GM23338 (cell line): ENCODE measurements at regions not wholly inside any gene's neighbourhood (a gene's known extent, or its start where the extent isn't known, plus 50 kb on each side); places are given as distances from the start of the nearest gene placed in this dataset.
A peak's percentile ranks its signal among the peaks of the same experiment; 100 is the strongest.

ENCODE experiments used
- ATAC-seq: fragments of 200-7000 bp; cut with Tn5 transposase; 3 replicates; pipeline ENCODE4 v1.9.1; 2020
- DNase-seq: peaks from one replicate; pipeline ENCODE4 v3.0.0-alpha.2; 2015; ENCODE audit warnings: low spot score
- H2AFZ ChIP-seq: fragments of 200-600 bp; sonication (generic); 2 replicates; pipeline ENCODE4 v1.8.0; 2016; ENCODE audit warnings: antibody characterized with exemption, mild to moderate bottlenecking, moderate library complexity
- H3F3A ChIP-seq: fragments of 200-600 bp; sonication (generic); replicated peaks from 2 replicates; pipeline ENCODE4 v1.8.0; 2017; ENCODE audit warnings: antibody characterized with exemption, mixed run types, low read depth
- H3K27ac ChIP-seq: fragments of 200-600 bp; sonication (generic); 2 replicates; pipeline ENCODE4 v1.6.1; 2016; ENCODE audit warnings: low read depth
- H3K27me3 ChIP-seq: fragments of 200-600 bp; sonication (generic); 2 replicates; pipeline ENCODE4 v1.8.0; 2016; ENCODE audit warnings: mild to moderate bottlenecking, mixed run types, moderate library complexity; ENCODE audit not compliant: insufficient read depth
- H3K36me3 ChIP-seq: fragments of 200-600 bp; sonication (generic); 2 replicates; pipeline ENCODE4 v1.8.0; 2016; ENCODE audit warnings: mild to moderate bottlenecking; ENCODE audit not compliant: insufficient read depth
- H3K4me1 ChIP-seq: fragments of 200-600 bp; sonication (generic); 2 replicates; pipeline ENCODE4 v1.8.0; 2016; ENCODE audit warnings: mild to moderate bottlenecking, moderate library complexity; ENCODE audit not compliant: insufficient read depth
- H3K4me2 ChIP-seq: fragments of 200-600 bp; sonication (generic); 2 replicates; pipeline ENCODE4 v1.7.1; 2017; ENCODE audit warnings: mixed run types
- H3K4me3 ChIP-seq: fragments of 200-600 bp; sonication (generic); 2 replicates; pipeline ENCODE4 v1.6.1; 2016; ENCODE audit warnings: mixed run types
- H3K79me2 ChIP-seq: fragments of 200-600 bp; sonication (generic); replicated peaks from 2 replicates; pipeline ENCODE4 v1.8.0; 2017; ENCODE audit warnings: mild to moderate bottlenecking; ENCODE audit not compliant: insufficient read depth
- H3K9me2 ChIP-seq: fragments of 200-600 bp; sonication (generic); 2 replicates; pipeline ENCODE4 v1.8.0; 2017; ENCODE audit not compliant: insufficient read depth
- H4K20me1 ChIP-seq: fragments of 200-600 bp; sonication (generic); replicated peaks from 2 replicates; pipeline ENCODE4 v1.8.0; 2017; ENCODE audit warnings: mild to moderate bottlenecking; ENCODE audit not compliant: insufficient read depth
- H3K27ac Mint-ChIP-seq: 2 replicates; pipeline ENCODE4 v1.8.0; 2020; ENCODE audit warnings: inconsistent platforms, mild to moderate bottlenecking, moderate library complexity, mixed read lengths
- H3K27me3 Mint-ChIP-seq: 3 replicates; pipeline ENCODE4 v1.8.0; 2022; ENCODE audit warnings: low read depth, mild to moderate bottlenecking, moderate library complexity, mixed read lengths, inconsistent platforms; ENCODE audit not compliant: insufficient read depth, poor library complexity
- H3K36me3 Mint-ChIP-seq: 3 replicates; pipeline ENCODE4 v1.8.0; 2021; ENCODE audit warnings: low read depth, mild to moderate bottlenecking, inconsistent platforms, moderate library complexity, mixed read lengths
- H3K4me1 Mint-ChIP-seq: 3 replicates; pipeline ENCODE4 v1.8.0; 2020; ENCODE audit warnings: mild to moderate bottlenecking, inconsistent platforms, mixed read lengths
- H3K4me3 Mint-ChIP-seq: 3 replicates; pipeline ENCODE4 v1.8.0; 2021; ENCODE audit warnings: moderate library complexity, mild to moderate bottlenecking, inconsistent platforms, mixed read lengths
- H3K9me3 Mint-ChIP-seq: 3 replicates; pipeline ENCODE4 v1.8.0; 2020; ENCODE audit warnings: moderate library complexity, mild to moderate bottlenecking, inconsistent platforms, mixed read lengths
- CREB1 ChIP-seq: fragments of 250-450 bp; sonication (Bioruptor Pico); IDR thresholded peaks from 2 replicates; pipeline ENCODE4 v1.5.0; 2020; ENCODE audit warnings: low read depth, mild to moderate bottlenecking, moderate library complexity
- CTCF ChIP-seq, 2 experiments: fragments of 200-600 bp in 1 of 2; sonication (generic) in 1 of 2; conservative IDR thresholded peaks; 2 replicates each; pipeline versions ENCODE4 v1.5.1 to v1.6.1; 2016 to 2017; ENCODE audit warnings: antibody characterized with exemption in 2 of 2, low read depth in 2 of 2, mild to moderate bottlenecking in 2 of 2, moderate library complexity in 1 of 2
- EZH2 ChIP-seq: fragments of 200-600 bp; sonication (generic); IDR thresholded peaks from one replicate; pipeline ENCODE4 v1.8.0; 2017; ENCODE audit warnings: antibody characterized with exemption, mild to moderate bottlenecking, low read depth; ENCODE audit not compliant: unreplicated experiment
- EZH2phosphoT487 ChIP-seq: fragments of 200-600 bp; sonication (generic); IDR thresholded peaks from one replicate; pipeline ENCODE4 v1.8.1; 2018; ENCODE audit warnings: antibody characterized with exemption; ENCODE audit not compliant: unreplicated experiment
- JUNB ChIP-seq: IDR thresholded peaks from one replicate; pipeline ENCODE4 v1.6.1; 2016; ENCODE audit warnings: antibody characterized with exemption; ENCODE audit not compliant: unreplicated experiment
- NANOG ChIP-seq: IDR thresholded peaks from 2 replicates; pipeline ENCODE4 v1.6.1; 2016; ENCODE audit warnings: antibody characterized with exemption, borderline replicate concordance
- POLR2AphosphoS5 ChIP-seq: IDR thresholded peaks from 2 replicates; pipeline ENCODE4 v1.6.1; 2016; ENCODE audit warnings: antibody characterized with exemption, low read depth
- REST ChIP-seq: IDR thresholded peaks from one replicate; pipeline ENCODE4 v1.6.1; 2018; ENCODE audit warnings: antibody characterized with exemption; ENCODE audit not compliant: unreplicated experiment
- STAT1 ChIP-seq: IDR thresholded peaks from one replicate; pipeline ENCODE4 v1.6.1; 2016; ENCODE audit warnings: antibody characterized with exemption; ENCODE audit not compliant: unreplicated experiment
- ZNF114 ChIP-seq: fragments of 250-450 bp; sonication (Bioruptor Pico); IDR thresholded peaks from 2 replicates; pipeline ENCODE4 v1.5.0; 2020; ENCODE audit warnings: mild to moderate bottlenecking, moderate library complexity
- ZNF331 ChIP-seq: fragments of 250-450 bp; sonication (Bioruptor Pico); IDR thresholded peaks from 2 replicates; pipeline ENCODE4 v1.5.0; 2020; ENCODE audit warnings: low read depth, mild to moderate bottlenecking, moderate library complexity
- TF ChIP-seq, protein P1 (sequence below): IDR thresholded peaks from 2 replicates; pipeline ENCODE4 v1.6.1; 2016; ENCODE audit warnings: antibody characterized with exemption
- TF ChIP-seq, protein P2 (sequence below): fragments of 250-450 bp; sonication (Bioruptor Pico); IDR thresholded peaks from 2 replicates; pipeline ENCODE4 v1.5.0; 2020; ENCODE audit warnings: mild to moderate bottlenecking, moderate library complexity

GRCh38 chr16:86201746-86202145 is 302.8 kb downstream of the IRF8 start:
- peak; percentile 66 for ATAC-seq
- H3K4me2 ChIP-seq, result no peak overlapping the region
- peaks cover 23% of the 10 kb centered on the region for H3K27me3 Mint-ChIP-seq

More at GRCh38 chr16:86201746-86202145, 302.8 kb downstream of the IRF8 start:
- Mint-ChIP-seq H3K4me1 (peaks cover 52% of the 10 kb centered on the region), H3K9me3 (no peaks in the 10 kb centered on the region), H3K27ac (no peak overlapping the region), H3K36me3 (no peaks in the 10 kb centered on the region), H3K4me3 (no peak overlapping the region)
- Histone ChIP-seq H2AFZ (peak overlapping the region; percentile 80; the same call in 1 of the 2 replicates), H3K27me3 (no peaks in the 10 kb centered on the region), H3F3A (no peaks in the 10 kb centered on the region), H3K27ac (no peak overlapping the region), H3K9me2 (no peaks in the 10 kb centered on the region), H3K4me3 (no peak overlapping the region), H4K20me1 (no peaks in the 10 kb centered on the region), H3K36me3 (no peaks in the 10 kb centered on the region), H3K79me2 (no peaks in the 10 kb centered on the region), H3K4me1 (peaks cover 20% of the 10 kb centered on the region)
- TF ChIP-seq, protein P1, sequence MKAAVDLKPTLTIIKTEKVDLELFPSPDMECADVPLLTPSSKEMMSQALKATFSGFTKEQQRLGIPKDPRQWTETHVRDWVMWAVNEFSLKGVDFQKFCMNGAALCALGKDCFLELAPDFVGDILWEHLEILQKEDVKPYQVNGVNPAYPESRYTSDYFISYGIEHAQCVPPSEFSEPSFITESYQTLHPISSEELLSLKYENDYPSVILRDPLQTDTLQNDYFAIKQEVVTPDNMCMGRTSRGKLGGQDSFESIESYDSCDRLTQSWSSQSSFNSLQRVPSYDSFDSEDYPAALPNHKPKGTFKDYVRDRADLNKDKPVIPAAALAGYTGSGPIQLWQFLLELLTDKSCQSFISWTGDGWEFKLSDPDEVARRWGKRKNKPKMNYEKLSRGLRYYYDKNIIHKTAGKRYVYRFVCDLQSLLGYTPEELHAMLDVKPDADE, result no peak
- TF ChIP-seq REST (no peak), EZH2phosphoT487 (no peak), CTCF (conservative IDR thresholded peaks at IDR 0.05; ENCODE audit: low read depth in 2 of 2) (no peak), NANOG (no peak), CREB1 (CRISPR knock-in tag) (no peak), ZNF114 (CRISPR knock-in tag) (no peak), ZNF331 (CRISPR knock-in tag) (no peak), JUNB (no peak), STAT1 (no peak), EZH2 (no peak), POLR2AphosphoS5 (no peak)
- TF ChIP-seq, protein P2, sequence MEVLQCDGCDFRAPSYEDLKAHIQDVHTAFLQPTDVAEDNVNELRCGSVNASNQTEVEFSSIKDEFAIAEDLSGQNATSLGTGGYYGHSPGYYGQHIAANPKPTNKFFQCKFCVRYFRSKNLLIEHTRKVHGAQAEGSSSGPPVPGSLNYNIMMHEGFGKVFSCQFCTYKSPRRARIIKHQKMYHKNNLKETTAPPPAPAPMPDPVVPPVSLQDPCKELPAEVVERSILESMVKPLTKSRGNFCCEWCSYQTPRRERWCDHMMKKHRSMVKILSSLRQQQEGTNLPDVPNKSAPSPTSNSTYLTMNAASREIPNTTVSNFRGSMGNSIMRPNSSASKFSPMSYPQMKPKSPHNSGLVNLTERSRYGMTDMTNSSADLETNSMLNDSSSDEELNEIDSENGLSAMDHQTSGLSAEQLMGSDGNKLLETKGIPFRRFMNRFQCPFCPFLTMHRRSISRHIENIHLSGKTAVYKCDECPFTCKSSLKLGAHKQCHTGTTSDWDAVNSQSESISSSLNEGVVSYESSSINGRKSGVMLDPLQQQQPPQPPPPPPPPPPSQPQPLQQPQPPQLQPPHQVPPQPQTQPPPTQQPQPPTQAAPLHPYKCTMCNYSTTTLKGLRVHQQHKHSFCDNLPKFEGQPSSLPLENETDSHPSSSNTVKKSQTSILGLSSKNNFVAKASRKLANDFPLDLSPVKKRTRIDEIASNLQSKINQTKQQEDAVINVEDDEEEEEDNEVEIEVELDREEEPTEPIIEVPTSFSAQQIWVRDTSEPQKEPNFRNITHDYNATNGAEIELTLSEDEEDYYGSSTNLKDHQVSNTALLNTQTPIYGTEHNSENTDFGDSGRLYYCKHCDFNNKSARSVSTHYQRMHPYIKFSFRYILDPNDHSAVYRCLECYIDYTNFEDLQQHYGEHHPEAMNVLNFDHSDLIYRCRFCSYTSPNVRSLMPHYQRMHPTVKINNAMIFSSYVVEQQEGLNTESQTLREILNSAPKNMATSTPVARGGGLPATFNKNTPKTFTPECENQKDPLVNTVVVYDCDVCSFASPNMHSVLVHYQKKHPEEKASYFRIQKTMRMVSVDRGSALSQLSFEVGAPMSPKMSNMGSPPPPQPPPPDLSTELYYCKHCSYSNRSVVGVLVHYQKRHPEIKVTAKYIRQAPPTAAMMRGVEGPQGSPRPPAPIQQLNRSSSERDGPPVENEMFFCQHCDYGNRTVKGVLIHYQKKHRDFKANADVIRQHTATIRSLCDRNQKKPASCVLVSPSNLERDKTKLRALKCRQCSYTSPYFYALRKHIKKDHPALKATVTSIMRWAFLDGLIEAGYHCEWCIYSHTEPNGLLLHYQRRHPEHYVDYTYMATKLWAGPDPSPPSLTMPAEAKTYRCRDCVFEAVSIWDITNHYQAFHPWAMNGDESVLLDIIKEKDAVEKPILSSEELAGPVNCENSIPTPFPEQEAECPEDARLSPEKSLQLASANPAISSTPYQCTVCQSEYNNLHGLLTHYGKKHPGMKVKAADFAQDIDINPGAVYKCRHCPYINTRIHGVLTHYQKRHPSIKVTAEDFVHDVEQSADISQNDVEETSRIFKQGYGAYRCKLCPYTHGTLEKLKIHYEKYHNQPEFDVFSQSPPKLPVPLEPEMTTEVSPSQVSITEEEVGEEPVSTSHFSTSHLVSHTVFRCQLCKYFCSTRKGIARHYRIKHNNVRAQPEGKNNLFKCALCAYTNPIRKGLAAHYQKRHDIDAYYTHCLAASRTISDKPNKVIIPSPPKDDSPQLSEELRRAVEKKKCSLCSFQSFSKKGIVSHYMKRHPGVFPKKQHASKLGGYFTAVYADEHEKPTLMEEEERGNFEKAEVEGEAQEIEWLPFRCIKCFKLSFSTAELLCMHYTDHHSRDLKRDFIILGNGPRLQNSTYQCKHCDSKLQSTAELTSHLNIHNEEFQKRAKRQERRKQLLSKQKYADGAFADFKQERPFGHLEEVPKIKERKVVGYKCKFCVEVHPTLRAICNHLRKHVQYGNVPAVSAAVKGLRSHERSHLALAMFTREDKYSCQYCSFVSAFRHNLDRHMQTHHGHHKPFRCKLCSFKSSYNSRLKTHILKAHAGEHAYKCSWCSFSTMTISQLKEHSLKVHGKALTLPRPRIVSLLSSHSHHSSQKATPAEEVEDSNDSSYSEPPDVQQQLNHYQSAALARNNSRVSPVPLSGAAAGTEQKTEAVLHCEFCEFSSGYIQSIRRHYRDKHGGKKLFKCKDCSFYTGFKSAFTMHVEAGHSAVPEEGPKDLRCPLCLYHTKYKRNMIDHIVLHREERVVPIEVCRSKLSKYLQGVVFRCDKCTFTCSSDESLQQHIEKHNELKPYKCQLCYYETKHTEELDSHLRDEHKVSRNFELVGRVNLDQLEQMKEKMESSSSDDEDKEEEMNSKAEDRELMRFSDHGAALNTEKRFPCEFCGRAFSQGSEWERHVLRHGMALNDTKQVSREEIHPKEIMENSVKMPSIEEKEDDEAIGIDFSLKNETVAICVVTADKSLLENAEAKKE (CRISPR knock-in tag), result no peak
- DNase-seq, result no peak
